ENCODE measurements at regions not wholly inside any gene's neighbourhood (a gene's known extent, or its start where the extent isn't known, plus 50 kb on each side); places are given as distances from the start of the nearest gene placed in this dataset.

- FAIRE-seq: no peak
- no peak overlapping the region for H3K4me3 ChIP-seq (ENCODE audit: control insufficient read depth in 2 of 3, extremely low read depth in 1 of 3, insufficient read depth in 2 of 3, low read depth in 1 of 3, low read length in 3 of 3)
- no peaks in the 10 kb centered on the region for H3K79me2 ChIP-seq (ENCODE audit: control insufficient read depth, insufficient read depth, low read length)
- no peak for DNase-seq (ENCODE audit: low read depth, low spot score)
- no peaks in the 10 kb centered on the region for H3K9me3 ChIP-seq (ENCODE audit: control insufficient read depth, low read depth, low read length)
- TF ChIP-seq EZH2 (IDR thresholded peaks at IDR 0.05; ENCODE audit: low read length) (no peak), CTCF (optimal IDR thresholded peaks at IDR 0.05 in 1 of 3, IDR thresholded peaks at IDR 0.05 in 1 of 3, conservative IDR thresholded peaks at IDR 0.05 in 1 of 3; ENCODE audit: extremely low read depth in 1 of 3, insufficient read depth in 2 of 3, low read length in 3 of 3) (no peak)
- no peak overlapping the region for H2AFZ ChIP-seq (ENCODE audit: control insufficient read depth, low read length)
- no peaks in the 10 kb centered on the region for H3K9me1 ChIP-seq (ENCODE audit: control insufficient read depth, extremely low read depth, insufficient read depth, low read length)
- dilution Hi-C loops (cut with MboI; ENCODE audit: extremely low pct_ligation_motif_present, low sequenced_read_pairs): no loop called here
- peaks cover 17% of the 10 kb centered on the region for H3K27me3 ChIP-seq (ENCODE audit: control insufficient read depth, extremely low read depth, insufficient read depth, low read length)
- peaks cover 16% of the 10 kb centered on the region for H3K4me1 ChIP-seq (ENCODE audit: control insufficient read depth, extremely low read depth, insufficient read depth, low read length)
- no peak overlapping the region for H3K27ac ChIP-seq (ENCODE audit: control insufficient read depth, insufficient read depth, low read length)
- H3K9ac ChIP-seq (ENCODE audit: control insufficient read depth, extremely low read depth, insufficient read depth, low read length): no peak overlapping the region
- H3K4me2 ChIP-seq (ENCODE audit: control insufficient read depth, extremely low read depth, insufficient read depth, low read depth, low read length): no peak overlapping the region
- H4K20me1 ChIP-seq (ENCODE audit: control insufficient read depth, extremely low read depth, insufficient read depth, low read length): no peaks in the 10 kb centered on the region
- H3K36me3 ChIP-seq (ENCODE audit: control insufficient read depth in 2 of 2, extremely low read depth in 1 of 2, insufficient read depth in 2 of 2, low read length in 2 of 2): no peaks in the 10 kb centered on the region
Observed at GRCh38 chr6:37557645-37558114, 58.0 kb upstream of the CCDC167 start.

GRCh38 chr6:37556881-37557644 is 57.4 kb upstream of the CCDC167 start:
- FAIRE-seq (no peak), DNase-seq (ENCODE audit: low read depth, low spot score) (no peak)
- no peak for TF ChIP-seq EZH2 (IDR thresholded peaks at IDR 0.05; ENCODE audit: low read length)
- no peak for TF ChIP-seq CTCF (optimal IDR thresholded peaks at IDR 0.05 in 1 of 3, IDR thresholded peaks at IDR 0.05 in 1 of 3, conservative IDR thresholded peaks at IDR 0.05 in 1 of 3; ENCODE audit: extremely low read depth in 1 of 3, insufficient read depth in 2 of 3, low read length in 3 of 3)
- Histone ChIP-seq H3K79me2 (ENCODE audit: control insufficient read depth, insufficient read depth, low read length) (no peaks in the 10 kb centered on the region), H3K9me3 (ENCODE audit: control insufficient read depth, low read depth, low read length) (no peaks in the 10 kb centered on the region), H3K36me3 (ENCODE audit: control insufficient read depth in 2 of 2, extremely low read depth in 1 of 2, insufficient read depth in 2 of 2, low read length in 2 of 2) (no peaks in the 10 kb centered on the region), H3K4me3 (ENCODE audit: control insufficient read depth in 2 of 3, extremely low read depth in 1 of 3, insufficient read depth in 2 of 3, low read depth in 1 of 3, low read length in 3 of 3) (no peak overlapping the region), H4K20me1 (ENCODE audit: control insufficient read depth, extremely low read depth, insufficient read depth, low read length) (no peaks in the 10 kb centered on the region), H3K27me3 (ENCODE audit: control insufficient read depth, extremely low read depth, insufficient read depth, low read length) (peaks cover 17% of the 10 kb centered on the region), H3K4me2 (ENCODE audit: control insufficient read depth, extremely low read depth, insufficient read depth, low read depth, low read length) (no peak overlapping the region), H2AFZ (ENCODE audit: control insufficient read depth, low read length) (no peak overlapping the region), H3K9ac (ENCODE audit: control insufficient read depth, extremely low read depth, insufficient read depth, low read length) (no peak overlapping the region), H3K4me1 (ENCODE audit: control insufficient read depth, extremely low read depth, insufficient read depth, low read length) (peaks cover 16% of the 10 kb centered on the region), H3K27ac (ENCODE audit: control insufficient read depth, insufficient read depth, low read length) (no peak overlapping the region), H3K9me1 (ENCODE audit: control insufficient read depth, extremely low read depth, insufficient read depth, low read length) (no peaks in the 10 kb centered on the region)
- dilution Hi-C loops (cut with MboI; ENCODE audit: extremely low pct_ligation_motif_present, low sequenced_read_pairs): no loop called here
